LNCaP clone FGC (cell line): ENCODE measurements at regions not wholly inside any gene's neighbourhood (a gene's known extent, or its start where the extent isn't known, plus 50 kb on each side); places are given as distances from the start of the nearest gene placed in this dataset.
A peak's percentile ranks its signal among the peaks of the same experiment; 100 is the strongest.

Experiments used
- DNase-seq: peaks from one replicate; pipeline ENCODE4 v3.0.0-alpha.2; 2011; ENCODE audit warnings: low read depth
- H3K4me3 ChIP-seq: 2 replicates; pipeline ENCODE4 v1.5.1; 2011; ENCODE audit warnings: mild to moderate bottlenecking, low read depth, low read length, control low read depth
- CTCF ChIP-seq: IDR thresholded peaks from 2 replicates; pipeline ENCODE4 v1.5.1; 2012; ENCODE audit warnings: mild to moderate bottlenecking; ENCODE audit not compliant: control insufficient read depth, insufficient read depth; ENCODE audit errors: extremely low read depth

- no peak for TF ChIP-seq CTCF
- H3K4me3 ChIP-seq: no peak overlapping the region
- DNase-seq: no peak
Observed at GRCh38 chr11:79932612-79933011, 491.8 kb upstream of the TENM4 start.

- TF ChIP-seq CTCF: 0 out of 2 replicates have a peak, but pooled peaks have one; percentile 22
- H3K4me3 ChIP-seq: no peak overlapping the region
- no peak for DNase-seq
Observed at GRCh38 chr11:79931692-79932091, 490.9 kb upstream of the TENM4 start.

GRCh38 chr11:79926707-79927106 is 485.9 kb upstream of the TENM4 start:
- no peak for DNase-seq
- TF ChIP-seq CTCF: no peak
- H3K4me3 ChIP-seq: no peak overlapping the region

GRCh38 chr11:79925570-79925969 is 484.7 kb upstream of the TENM4 start:
- H3K4me3 ChIP-seq: no peak overlapping the region
- DNase-seq: no peak
- no peak for TF ChIP-seq CTCF

- no peak for TF ChIP-seq CTCF
- no peak overlapping the region for H3K4me3 ChIP-seq
- no peak for DNase-seq
Observed at GRCh38 chr11:79922641-79923040, 481.8 kb upstream of the TENM4 start.

- no peak for DNase-seq
- H3K4me3 ChIP-seq: no peak overlapping the region
- TF ChIP-seq CTCF: no peak
Observed at GRCh38 chr11:79920480-79920879, 479.6 kb upstream of the TENM4 start.

- no peak for DNase-seq
- no peak for TF ChIP-seq CTCF
- no peak overlapping the region for H3K4me3 ChIP-seq
Observed at GRCh38 chr11:79919350-79919749, 478.5 kb upstream of the TENM4 start.
